SH-SY5Y (cell line): ENCODE measurements at regions not wholly inside any gene's neighbourhood (a gene's known extent, or its start where the extent isn't known, plus 50 kb on each side); places are given as distances from the start of the nearest gene placed in this dataset.

ENCODE experiments used
- GATA2 ChIP-seq: IDR thresholded peaks from 2 replicates; pipeline ENCODE4 v1.6.1; 2011; ENCODE audit warnings: mild to moderate bottlenecking, low read depth, low read length
- GATA3 ChIP-seq: IDR thresholded peaks from 2 replicates; pipeline ENCODE4 v1.6.1; 2011; ENCODE audit warnings: low read depth, mild to moderate bottlenecking, low read length, moderate library complexity

- TF ChIP-seq GATA2 (no peak), GATA3 (no peak)
Observed at GRCh38 chr18:22609642-22610041, 191.9 kb upstream of the CTAGE1 start.
